HEK293 (cell line): ENCODE measurements at regions not wholly inside any gene's neighbourhood (a gene's known extent, or its start where the extent isn't known, plus 50 kb on each side); places are given as distances from the start of the nearest gene placed in this dataset.

Source experiments
- CTCF ChIA-PET: fragments of 350-600 bp; formaldehyde crosslinking; extraction: SDS; loops from one replicate; lab custom pipeline; 2021; ENCODE audit warnings: antibody characterized with exemption; lab: Yijun Ruan, JAX
- POLR2A ChIA-PET: fragments of 300-600 bp; formaldehyde crosslinking; extraction: SDS; loops from one replicate; lab custom pipeline; 2020; ENCODE audit warnings: antibody characterized with exemption, inconsistent platforms; lab: Yijun Ruan, JAX
- H3K27ac ChIP-seq: fragments of 200-500 bp; sonication (Bioruptor generic); 2 replicates; pipeline ENCODE4 v1.5.1; 2014; ENCODE audit warnings: low read depth, low read length, control low read depth, inconsistent platforms; ENCODE audit errors: extremely low read depth
- H3K36me3 ChIP-seq, 2 experiments: fragments of 200-500 bp in 1 of 2; sonication (Bioruptor generic) in 1 of 2; 1 replicate in 1 of 2; 2 replicates in 1 of 2; pipeline ENCODE4 v1.5.1; 2014 to 2017; ENCODE audit warnings: inconsistent platforms in 2 of 2, low read length in 2 of 2; ENCODE audit not compliant: control insufficient read depth in 2 of 2, insufficient read depth in 1 of 2
- H3K4me1 ChIP-seq: fragments of 200-500 bp; sonication (Bioruptor generic); 2 replicates; pipeline ENCODE4 v1.5.1; 2014; ENCODE audit warnings: mild to moderate bottlenecking, low read length, inconsistent platforms; ENCODE audit not compliant: control insufficient read depth, insufficient read depth
- H3K4me3 ChIP-seq: 2 replicates; pipeline ENCODE4 v1.5.1; 2011; ENCODE audit warnings: low read depth, mild to moderate bottlenecking, control low read depth, low read length, moderate library complexity
- H3K9me3 ChIP-seq: fragments of 200-500 bp; sonication (Bioruptor generic); 2 replicates; pipeline ENCODE4 v1.5.1; 2014; ENCODE audit warnings: low read depth, low read length, inconsistent platforms; ENCODE audit not compliant: control insufficient read depth, insufficient read depth
- FEZF1 ChIP-seq: fragments of 450-650 bp; formaldehyde crosslinking; IDR thresholded peaks from 2 replicates; pipeline ENCODE4 v1.5.1; 2016; ENCODE audit warnings: missing biosample characterization, missing genetic modification characterization
- GLIS1 ChIP-seq: fragments of 450-650 bp; formaldehyde crosslinking; IDR thresholded peaks from 2 replicates; pipeline ENCODE4 v1.5.1; 2016; ENCODE audit warnings: missing biosample characterization, missing genetic modification characterization
- PRDM6 ChIP-seq: fragments of 450-650 bp; formaldehyde crosslinking; IDR thresholded peaks from 2 replicates; pipeline ENCODE4 v1.5.1; 2017; ENCODE audit warnings: missing biosample characterization, missing genetic modification characterization
- SCRT1 ChIP-seq: fragments of 450-650 bp; formaldehyde crosslinking; IDR thresholded peaks from 2 replicates; pipeline ENCODE4 v1.5.1; 2016; ENCODE audit warnings: missing biosample characterization, missing genetic modification characterization, borderline replicate concordance
- SETDB1 ChIP-seq: IDR thresholded peaks from one replicate; pipeline ENCODE4 v1.6.1; 2017; ENCODE audit warnings: mild to moderate bottlenecking, low read length, moderate library complexity, mixed read lengths; ENCODE audit not compliant: insufficient read length
- TSHZ1 ChIP-seq: fragments of 450-650 bp; formaldehyde crosslinking; IDR thresholded peaks from 2 replicates; pipeline ENCODE4 v1.5.1; 2016; ENCODE audit warnings: missing biosample characterization, missing genetic modification characterization, borderline replicate concordance
- ZBTB1 ChIP-seq: fragments of 450-650 bp; formaldehyde crosslinking; IDR thresholded peaks from 2 replicates; pipeline ENCODE4 v1.5.1; 2016; ENCODE audit warnings: missing biosample characterization, missing genetic modification characterization
- ZBTB11 ChIP-seq: fragments of 450-650 bp; formaldehyde crosslinking; conservative IDR thresholded peaks from 2 replicates; pipeline ENCODE4 v1.5.1; 2016; ENCODE audit warnings: low read depth, missing biosample characterization, missing genetic modification characterization
- ZNF10 ChIP-seq: fragments of 450-650 bp; formaldehyde crosslinking; IDR thresholded peaks from 2 replicates; pipeline ENCODE4 v1.5.1; 2017; ENCODE audit warnings: missing biosample characterization, missing genetic modification characterization
- ZNF398 ChIP-seq: fragments of 450-650 bp; formaldehyde crosslinking; IDR thresholded peaks from 2 replicates; pipeline ENCODE4 v1.5.1; 2017; ENCODE audit warnings: missing biosample characterization, missing genetic modification characterization
- ZNF423 ChIP-seq: fragments of 450-650 bp; formaldehyde crosslinking; IDR thresholded peaks from 2 replicates; pipeline ENCODE4 v1.5.1; 2016; ENCODE audit warnings: missing biosample characterization, missing genetic modification characterization

- no peak for TF ChIP-seq ZNF398 (tag by site-specific recombination)
Measured at GRCh38 chrX:17990532-17990931, 129.4 kb upstream of the RAI2 start (continued).

- Histone ChIP-seq H3K27ac (no peak overlapping the region), H3K4me3 (no peak overlapping the region), H3K36me3 (no peaks in the 10 kb centered on the region), H3K9me3 (no peaks in the 10 kb centered on the region), H3K4me1 (no peaks in the 10 kb centered on the region)
- TF ChIP-seq SCRT1 (tag by site-specific recombination), result no peak
- TF ChIP-seq PRDM6 (tag by site-specific recombination), result peak; percentile 63
- TF ChIP-seq GLIS1 (tag by site-specific recombination), result peak; percentile 17; the same call in 1 of the 2 replicates
- ChIA-PET CTCF (interaction anchor here (0.5 kb wide), 1 partner anchor 176 kb away, joined by 3 read pairs; no protein-coding TSS in a partner anchor), POLR2A (no interaction called here)
Measured at GRCh38 chrX:17987783-17988182, 126.7 kb upstream of the RAI2 start.

- no peak overlapping the region for H3K4me3 ChIP-seq
- CTCF ChIA-PET, result interaction anchor here (0.6 kb wide), 1 partner anchor 1083 kb away, joined by 3 read pairs; no protein-coding TSS in a partner anchor
- H3K9me3 ChIP-seq, result no peaks in the 10 kb centered on the region
- no peaks in the 10 kb centered on the region for H3K36me3 ChIP-seq
- H3K4me1 ChIP-seq, result no peaks in the 10 kb centered on the region
- no peak overlapping the region for H3K27ac ChIP-seq
- TF ChIP-seq ZNF423, result no peak
- no peak for TF ChIP-seq ZBTB11
- peak; percentile 57; the same call in 1 of the 2 replicates for TF ChIP-seq ZNF10 (tag by site-specific recombination)
- TF ChIP-seq, all 188 proteins: peak for 1
- POLR2A ChIA-PET, result no interaction called here
Measured at GRCh38 chrX:17986977-17987376, 125.9 kb upstream of the RAI2 start.

- Histone ChIP-seq H3K27ac (no peak overlapping the region), H3K9me3 (no peaks in the 10 kb centered on the region), H3K36me3 (no peaks in the 10 kb centered on the region), H3K4me1 (no peaks in the 10 kb centered on the region), H3K4me3 (no peak overlapping the region)
- ChIA-PET CTCF (interaction anchor here (1.5 kb wide), 1 partner anchor 54 kb away, joined by 3 read pairs; no protein-coding TSS in a partner anchor), POLR2A (no interaction called here)
- TF ChIP-seq ZNF423, result no peak
- no peak for TF ChIP-seq SETDB1
- no peak for TF ChIP-seq ZBTB1 (tag by site-specific recombination)
- no peak for TF ChIP-seq TSHZ1 (tag by site-specific recombination)
- TF ChIP-seq FEZF1 (tag by site-specific recombination), result no peak
Measured at GRCh38 chrX:17986440-17986839, 125.3 kb upstream of the RAI2 start.
